ENCODE measurements at regions not wholly inside any gene's neighbourhood (a gene's known extent, or its start where the extent isn't known, plus 50 kb on each side); places are given as distances from the start of the nearest gene placed in this dataset.
A peak's percentile ranks its signal among the peaks of the same experiment; 100 is the strongest.

DNA sequence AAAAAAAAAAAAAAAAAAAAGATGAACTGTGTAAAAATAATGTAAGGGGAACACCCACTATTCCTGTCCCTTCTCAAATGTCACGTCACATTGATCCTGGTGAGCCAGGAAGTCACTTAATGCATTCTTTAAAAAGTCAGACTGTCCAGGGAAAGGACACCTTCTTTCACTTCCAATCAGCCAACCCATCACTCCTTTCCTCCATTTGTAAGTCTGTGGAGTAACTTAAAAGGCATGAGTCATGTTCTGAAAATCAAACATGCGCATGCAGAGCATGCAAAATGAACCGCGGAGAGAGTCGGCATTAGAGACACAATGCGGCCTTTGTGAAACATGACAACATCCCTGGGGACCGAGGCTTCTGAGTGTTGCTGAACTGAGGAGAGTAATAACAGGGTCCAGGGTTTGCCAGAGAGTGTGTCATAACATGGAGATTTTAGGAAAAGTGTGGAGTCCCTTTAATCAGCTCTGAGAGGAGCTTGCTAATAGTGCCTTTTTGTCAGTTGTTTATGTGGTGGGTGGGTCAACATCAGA is 77.6 kb upstream of the SEMA6A start:
- H4K8ac ChIP-seq (ENCODE audit: low read depth, low read length): no peak overlapping the region
- H2BK5ac ChIP-seq (ENCODE audit: low read length): no peak overlapping the region
- no peak overlapping the region for H2BK15ac ChIP-seq (replicated peaks; ENCODE audit: low read depth)
- no peak overlapping the region for H2BK120ac ChIP-seq (ENCODE audit: low read depth, low read length)
- H3K79me2 ChIP-seq (ENCODE audit: control insufficient read depth, insufficient read depth, low read length): no peaks in the 10 kb centered on the region
- H3K4me2 ChIP-seq (ENCODE audit: low read length): no peak overlapping the region
- H3K4me1 ChIP-seq (ENCODE audit: control insufficient read depth, low read depth, low read length): peaks cover 12% of the 10 kb centered on the region
- H3K9ac ChIP-seq (ENCODE audit: low read length): no peak overlapping the region
- H3K18ac ChIP-seq (ENCODE audit: low read length): no peak overlapping the region
- peak overlapping the region; percentile 69 for H3K27ac ChIP-seq (ENCODE audit: low read depth, low read length)
- H3K4me3 ChIP-seq (ENCODE audit: low read length): no peak overlapping the region
- H3K56ac ChIP-seq (ENCODE audit: low read length): peak overlapping the region; percentile 66
- peak; percentile 90 for DNase-seq
- no peaks in the 10 kb centered on the region for H3K27me3 ChIP-seq (ENCODE audit: insufficient read depth, low read length, poor library complexity)
- H4K5ac ChIP-seq (ENCODE audit: low read length): no peak overlapping the region
- H3K79me1 ChIP-seq (ENCODE audit: low read length): no peaks in the 10 kb centered on the region
- no peaks in the 10 kb centered on the region for H3K36me3 ChIP-seq (ENCODE audit: control insufficient read depth, insufficient read depth, low read length)
- no peak overlapping the region for H3K4ac ChIP-seq (ENCODE audit: low read depth, low read length)
- H2AK5ac ChIP-seq (ENCODE audit: low read length): no peak overlapping the region
- no CpG with 5 or more reads among the region's 7 CpGs for WGBS (ENCODE audit: extremely low coverage, insufficient coverage, low lambda C conversion rate)
- no peak overlapping the region for H3K23ac ChIP-seq (ENCODE audit: low read length)

DNA sequence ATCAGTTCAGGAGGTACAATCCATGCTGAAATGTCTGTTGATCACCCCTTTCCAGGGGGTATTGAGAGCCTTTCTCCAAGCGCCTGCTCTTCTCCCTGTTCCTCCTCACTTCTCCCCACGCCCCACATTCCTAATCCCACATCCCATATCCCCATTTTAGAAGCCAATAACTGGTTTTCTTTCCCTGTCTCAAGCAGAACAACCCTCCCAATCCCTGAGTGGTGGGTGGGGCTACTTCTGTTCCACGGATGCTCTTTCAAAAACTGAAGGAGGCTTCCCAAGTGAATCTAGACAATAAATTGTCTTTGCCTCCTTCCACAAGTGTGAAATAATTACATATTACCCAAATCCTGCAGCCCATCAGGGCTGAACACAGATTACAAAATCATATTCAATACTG is 77.0 kb upstream of the SEMA6A start:
- Histone ChIP-seq H3K9ac (ENCODE audit: low read length) (no peak overlapping the region), H2BK120ac (ENCODE audit: low read depth, low read length) (no peak overlapping the region), H3K4me2 (ENCODE audit: low read length) (no peak overlapping the region), H3K79me1 (ENCODE audit: low read length) (no peaks in the 10 kb centered on the region), H3K4ac (ENCODE audit: low read depth, low read length) (peak overlapping the region; percentile 4), H3K23ac (ENCODE audit: low read length) (no peak overlapping the region), H3K18ac (ENCODE audit: low read length) (peak overlapping the region; percentile 86), H3K36me3 (ENCODE audit: control insufficient read depth, insufficient read depth, low read length) (no peaks in the 10 kb centered on the region), H3K27me3 (ENCODE audit: insufficient read depth, low read length, poor library complexity) (no peaks in the 10 kb centered on the region), H3K4me3 (ENCODE audit: low read length) (no peak overlapping the region), H3K56ac (ENCODE audit: low read length) (no peak overlapping the region), H3K4me1 (ENCODE audit: control insufficient read depth, low read depth, low read length) (peaks cover 12% of the 10 kb centered on the region), H2BK5ac (ENCODE audit: low read length) (no peak overlapping the region), H2BK15ac (replicated peaks; ENCODE audit: low read depth) (peak overlapping the region; percentile 64), H3K27ac (ENCODE audit: low read depth, low read length) (no peak overlapping the region), H2AK5ac (ENCODE audit: low read length) (no peak overlapping the region), H3K79me2 (ENCODE audit: control insufficient read depth, insufficient read depth, low read length) (no peaks in the 10 kb centered on the region), H4K5ac (ENCODE audit: low read length) (no peak overlapping the region), H4K8ac (ENCODE audit: low read depth, low read length) (no peak overlapping the region)
- no CpG with 5 or more reads among the region's 3 CpGs for WGBS (ENCODE audit: extremely low coverage, insufficient coverage, low lambda C conversion rate)
- no peak for DNase-seq

DNA sequence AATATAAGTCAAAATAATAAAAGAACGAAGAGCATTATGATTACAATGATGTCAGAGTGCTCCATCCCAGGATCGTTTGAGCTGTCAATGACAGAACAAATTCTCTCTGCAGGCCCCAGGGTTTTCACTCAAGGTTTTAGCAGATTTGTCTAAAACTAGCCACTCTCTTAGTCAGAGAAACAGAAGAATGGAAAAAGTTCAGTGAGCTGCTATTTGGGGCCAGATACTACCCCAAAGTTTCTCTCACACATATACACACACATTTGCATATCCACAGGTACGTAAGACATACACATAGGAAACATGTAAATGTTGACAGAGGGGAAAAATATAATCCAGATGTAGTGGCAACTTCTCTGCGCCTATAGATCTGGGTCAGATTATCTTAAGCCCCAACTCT is 76.3 kb upstream of the SEMA6A start:
- Histone ChIP-seq H4K8ac (ENCODE audit: low read depth, low read length) (no peak overlapping the region), H3K4ac (ENCODE audit: low read depth, low read length) (no peak overlapping the region), H2AK5ac (ENCODE audit: low read length) (no peak overlapping the region), H3K36me3 (ENCODE audit: control insufficient read depth, insufficient read depth, low read length) (no peaks in the 10 kb centered on the region), H2BK15ac (replicated peaks; ENCODE audit: low read depth) (peak overlapping the region; percentile 74), H3K27ac (ENCODE audit: low read depth, low read length) (no peak overlapping the region), H3K9ac (ENCODE audit: low read length) (no peak overlapping the region), H3K27me3 (ENCODE audit: insufficient read depth, low read length, poor library complexity) (no peaks in the 10 kb centered on the region), H3K18ac (ENCODE audit: low read length) (peak overlapping the region; percentile 94), H2BK120ac (ENCODE audit: low read depth, low read length) (peak overlapping the region; percentile 36), H3K79me1 (ENCODE audit: low read length) (no peaks in the 10 kb centered on the region), H3K23ac (ENCODE audit: low read length) (no peak overlapping the region), H3K79me2 (ENCODE audit: control insufficient read depth, insufficient read depth, low read length) (no peaks in the 10 kb centered on the region), H2BK5ac (ENCODE audit: low read length) (no peak overlapping the region), H3K4me1 (ENCODE audit: control insufficient read depth, low read depth, low read length) (peaks cover 12% of the 10 kb centered on the region), H3K4me2 (ENCODE audit: low read length) (no peak overlapping the region), H3K56ac (ENCODE audit: low read length) (no peak overlapping the region), H4K5ac (ENCODE audit: low read length) (no peak overlapping the region), H3K4me3 (ENCODE audit: low read length) (no peak overlapping the region)
- no peak for DNase-seq
- whole genome bisulfite sequencing (ENCODE audit: extremely low coverage, insufficient coverage, low lambda C conversion rate): no CpG with 5 or more reads among the region's 4 CpGs

DNA sequence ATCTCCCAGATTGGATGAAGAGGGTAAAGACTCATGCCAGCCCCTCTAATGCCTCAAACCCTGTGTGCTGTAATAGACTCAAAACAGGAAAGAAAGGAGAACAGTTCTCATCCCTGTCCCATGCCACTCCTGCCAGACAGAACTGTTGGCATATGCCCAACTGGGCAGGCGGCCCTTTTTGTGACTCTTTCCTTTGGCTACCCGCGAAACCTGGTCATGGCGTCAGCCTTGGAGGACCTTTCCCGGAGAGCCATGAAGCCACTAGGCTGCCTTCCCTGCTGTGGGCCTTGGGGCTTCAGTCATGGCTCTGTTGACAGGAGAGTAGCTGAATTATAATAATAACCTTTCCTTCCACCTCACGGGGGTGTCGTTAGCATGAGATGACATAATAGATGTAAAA is 75.9 kb upstream of the SEMA6A start:
- no peak overlapping the region for H4K8ac ChIP-seq (ENCODE audit: low read depth, low read length)
- no peak overlapping the region for H3K4me2 ChIP-seq (ENCODE audit: low read length)
- H3K4me1 ChIP-seq (ENCODE audit: control insufficient read depth, low read depth, low read length): peaks cover 12% of the 10 kb centered on the region
- no CpG with 5 or more reads among the region's 7 CpGs for WGBS (ENCODE audit: extremely low coverage, insufficient coverage, low lambda C conversion rate)
- no peaks in the 10 kb centered on the region for H3K79me1 ChIP-seq (ENCODE audit: low read length)
- no peak overlapping the region for H2BK120ac ChIP-seq (ENCODE audit: low read depth, low read length)
- H4K5ac ChIP-seq (ENCODE audit: low read length): no peak overlapping the region
- H3K9ac ChIP-seq (ENCODE audit: low read length): no peak overlapping the region
- H3K56ac ChIP-seq (ENCODE audit: low read length): no peak overlapping the region
- H3K4ac ChIP-seq (ENCODE audit: low read depth, low read length): no peak overlapping the region
- H3K27me3 ChIP-seq (ENCODE audit: insufficient read depth, low read length, poor library complexity): no peaks in the 10 kb centered on the region
- H3K18ac ChIP-seq (ENCODE audit: low read length): peak overlapping the region; percentile 94
- no peaks in the 10 kb centered on the region for H3K36me3 ChIP-seq (ENCODE audit: control insufficient read depth, insufficient read depth, low read length)
- no peak overlapping the region for H3K4me3 ChIP-seq (ENCODE audit: low read length)
- no peaks in the 10 kb centered on the region for H3K79me2 ChIP-seq (ENCODE audit: control insufficient read depth, insufficient read depth, low read length)
- H2BK15ac ChIP-seq (replicated peaks; ENCODE audit: low read depth): no peak overlapping the region
- H3K23ac ChIP-seq (ENCODE audit: low read length): no peak overlapping the region
- no peak overlapping the region for H3K27ac ChIP-seq (ENCODE audit: low read depth, low read length)
- no peak for DNase-seq
- H2AK5ac ChIP-seq (ENCODE audit: low read length): no peak overlapping the region
- H2BK5ac ChIP-seq (ENCODE audit: low read length): no peak overlapping the region

DNA sequence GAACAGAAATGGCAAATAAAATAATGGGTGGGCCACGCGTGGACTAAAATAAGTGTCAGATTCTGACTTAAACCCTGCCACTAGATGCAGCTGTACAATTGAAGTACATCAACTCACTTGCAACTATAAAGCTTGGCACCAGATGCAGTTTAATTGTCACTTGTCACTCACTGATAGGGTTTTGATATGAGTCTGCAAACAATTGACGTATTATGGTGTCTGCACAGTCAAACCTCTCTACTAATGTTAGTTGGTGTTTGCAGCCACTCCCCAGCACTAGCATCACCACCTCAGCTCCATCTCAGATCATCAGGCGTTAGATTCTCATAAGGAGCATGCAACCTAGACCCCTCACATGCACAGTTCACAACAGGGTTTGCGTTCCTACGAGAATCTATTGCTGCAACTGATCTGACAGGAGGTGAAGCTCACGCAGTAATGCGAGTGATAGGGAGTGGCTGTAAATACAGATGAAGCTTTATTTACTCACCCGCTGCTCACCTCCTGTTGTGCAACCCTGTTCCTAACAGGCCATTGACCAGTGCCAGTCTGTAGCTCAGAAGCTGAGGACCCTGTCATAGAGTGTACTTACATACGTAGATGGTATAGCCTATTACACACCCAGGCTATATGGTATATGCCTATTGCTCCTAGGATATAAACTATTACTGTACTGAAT is 72.1 kb upstream of the SEMA6A start:
- Histone ChIP-seq H2BK15ac (replicated peaks; ENCODE audit: low read depth) (no peak overlapping the region), H3K56ac (ENCODE audit: low read length) (no peak overlapping the region), H3K27me3 (ENCODE audit: insufficient read depth, low read length, poor library complexity) (no peaks in the 10 kb centered on the region), H3K27ac (ENCODE audit: low read depth, low read length) (no peak overlapping the region), H3K23ac (ENCODE audit: low read length) (no peak overlapping the region), H2BK120ac (ENCODE audit: low read depth, low read length) (no peak overlapping the region), H3K4me3 (ENCODE audit: low read length) (no peak overlapping the region), H4K5ac (ENCODE audit: low read length) (no peak overlapping the region), H3K36me3 (ENCODE audit: control insufficient read depth, insufficient read depth, low read length) (no peaks in the 10 kb centered on the region), H3K79me1 (ENCODE audit: low read length) (no peaks in the 10 kb centered on the region), H3K4ac (ENCODE audit: low read depth, low read length) (no peak overlapping the region), H2BK5ac (ENCODE audit: low read length) (no peak overlapping the region), H3K79me2 (ENCODE audit: control insufficient read depth, insufficient read depth, low read length) (no peaks in the 10 kb centered on the region), H3K9ac (ENCODE audit: low read length) (no peak overlapping the region), H3K4me1 (ENCODE audit: control insufficient read depth, low read depth, low read length) (peaks cover 2% of the 10 kb centered on the region), H4K8ac (ENCODE audit: low read depth, low read length) (no peak overlapping the region), H2AK5ac (ENCODE audit: low read length) (no peak overlapping the region), H3K18ac (ENCODE audit: low read length) (no peak overlapping the region), H3K4me2 (ENCODE audit: low read length) (no peak overlapping the region)
- no CpG with 5 or more reads among the region's 10 CpGs for WGBS (ENCODE audit: extremely low coverage, insufficient coverage, low lambda C conversion rate)
- no peak for DNase-seq

- H4K8ac ChIP-seq (ENCODE audit: low read depth, low read length): no peak overlapping the region
- H2BK15ac ChIP-seq (replicated peaks; ENCODE audit: low read depth): no peak overlapping the region
- H2BK120ac ChIP-seq (ENCODE audit: low read depth, low read length): no peak overlapping the region
- no peak overlapping the region for H3K56ac ChIP-seq (ENCODE audit: low read length)
- no peak overlapping the region for H3K23ac ChIP-seq (ENCODE audit: low read length)
- H3K27ac ChIP-seq (ENCODE audit: low read depth, low read length): no peak overlapping the region
- H3K79me2 ChIP-seq (ENCODE audit: control insufficient read depth, insufficient read depth, low read length): no peaks in the 10 kb centered on the region
- no peaks in the 10 kb centered on the region for H3K27me3 ChIP-seq (ENCODE audit: insufficient read depth, low read length, poor library complexity)
- no peak overlapping the region for H3K4ac ChIP-seq (ENCODE audit: low read depth, low read length)
- no peak overlapping the region for H2AK5ac ChIP-seq (ENCODE audit: low read length)
- no peak overlapping the region for H4K5ac ChIP-seq (ENCODE audit: low read length)
- H3K4me1 ChIP-seq (ENCODE audit: control insufficient read depth, low read depth, low read length): peaks cover 2% of the 10 kb centered on the region
- H3K4me2 ChIP-seq (ENCODE audit: low read length): no peak overlapping the region
- no peak overlapping the region for H3K18ac ChIP-seq (ENCODE audit: low read length)
- H3K36me3 ChIP-seq (ENCODE audit: control insufficient read depth, insufficient read depth, low read length): no peaks in the 10 kb centered on the region
- no peak overlapping the region for H3K4me3 ChIP-seq (ENCODE audit: low read length)
- DNase-seq: no peak
- no peak overlapping the region for H3K9ac ChIP-seq (ENCODE audit: low read length)
- H2BK5ac ChIP-seq (ENCODE audit: low read length): no peak overlapping the region
- no peaks in the 10 kb centered on the region for H3K79me1 ChIP-seq (ENCODE audit: low read length)
- WGBS (ENCODE audit: extremely low coverage, insufficient coverage, low lambda C conversion rate): no CpG with 5 or more reads among the region's 1 CpG
Observed at GRCh38 chr5:116645627-116646026, 71.0 kb upstream of the SEMA6A start.
